Bronchial epithelial cell (primary cell): ENCODE measurements at regions not wholly inside any gene's neighbourhood (a gene's known extent, or its start where the extent isn't known, plus 50 kb on each side); places are given as distances from the start of the nearest gene placed in this dataset.

ENCODE experiments used
- DNase-seq: peaks from one replicate; pipeline ENCODE4 v3.0.0-alpha.2; 2010; ENCODE audit warnings: low read depth
- FAIRE-seq: peaks from 2 replicates; lab custom pipeline; 2011; peaks lifted over from hg19 to GRCh38; lab: Jason Lieb, UNC
- H3K27me3 ChIP-seq: 2 replicates; pipeline ENCODE4 v1.5.1; 2011; ENCODE audit warnings: low read length; ENCODE audit not compliant: control insufficient read depth, insufficient read depth
- H3K36me3 ChIP-seq: 2 replicates; pipeline ENCODE4 v1.5.1; 2011; ENCODE audit warnings: low read length; ENCODE audit not compliant: control insufficient read depth, insufficient read depth
- H3K4me3 ChIP-seq: 2 replicates; pipeline ENCODE4 v1.5.1; 2011; ENCODE audit warnings: mild to moderate bottlenecking, low read depth, low read length, control low read depth
- CTCF ChIP-seq: IDR thresholded peaks from 2 replicates; pipeline ENCODE4 v1.5.1; 2011; ENCODE audit warnings: mild to moderate bottlenecking, moderate library complexity, low read length, control low read depth, inconsistent platforms; ENCODE audit not compliant: insufficient read depth, severe bottlenecking

GRCh38 chr1:106571109-106571508, 485.4 kb upstream of the PRMT6 start:
- no peak for TF ChIP-seq CTCF
- H3K4me3 ChIP-seq, result no peak overlapping the region
- H3K36me3 ChIP-seq, result no peaks in the 10 kb centered on the region
- FAIRE-seq (no peak), DNase-seq (peak; percentile 24)
- no peaks in the 10 kb centered on the region for H3K27me3 ChIP-seq

GRCh38 chr1:106584107-106584506, 472.4 kb upstream of the PRMT6 start:
- no peak overlapping the region for H3K4me3 ChIP-seq
- DNase-seq (no peak), FAIRE-seq (no peak)
- H3K27me3 ChIP-seq, result no peaks in the 10 kb centered on the region
- TF ChIP-seq CTCF, result no peak
- H3K36me3 ChIP-seq, result no peaks in the 10 kb centered on the region

GRCh38 chr1:106584676-106585075, 471.8 kb upstream of the PRMT6 start:
- TF ChIP-seq CTCF, result no peak
- no peak for DNase-seq
- Histone ChIP-seq H3K27me3 (no peaks in the 10 kb centered on the region), H3K36me3 (no peaks in the 10 kb centered on the region), H3K4me3 (no peak overlapping the region)
- FAIRE-seq, result no peak

- Histone ChIP-seq H3K27me3 (no peaks in the 10 kb centered on the region), H3K36me3 (no peaks in the 10 kb centered on the region), H3K4me3 (no peak overlapping the region)
- no peak for FAIRE-seq
- TF ChIP-seq CTCF, result no peak
- DNase-seq, result no peak
Measured at GRCh38 chr1:106600626-106601025, 455.8 kb upstream of the PRMT6 start.

- DNase-seq (no peak), FAIRE-seq (no peak)
- Histone ChIP-seq H3K27me3 (no peaks in the 10 kb centered on the region), H3K4me3 (no peak overlapping the region), H3K36me3 (no peaks in the 10 kb centered on the region)
- TF ChIP-seq CTCF, result no peak
Measured at GRCh38 chr1:106603616-106604015, 452.9 kb upstream of the PRMT6 start.

DNA sequence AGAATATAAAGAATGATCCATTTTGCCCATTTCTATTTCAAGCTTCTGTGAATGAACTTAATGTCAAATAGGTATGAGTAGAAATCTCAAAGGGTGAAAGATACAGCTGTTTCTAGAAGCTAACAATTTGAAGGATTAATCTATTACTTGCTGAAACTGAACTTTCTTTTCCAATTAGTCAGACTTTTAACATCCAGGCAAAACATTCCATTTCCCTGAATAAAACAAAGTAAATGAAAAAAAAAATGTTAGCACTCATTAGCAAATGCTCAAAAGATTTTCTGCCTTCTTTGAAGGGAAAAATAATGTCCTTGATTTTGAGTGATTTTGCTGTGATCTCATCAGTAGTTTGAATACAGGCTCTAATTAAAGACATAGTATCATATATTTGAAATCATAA, 447.6 kb upstream of the PRMT6 start:
- peak; percentile 60 for DNase-seq
- no peaks in the 10 kb centered on the region for H3K27me3 ChIP-seq
- H3K4me3 ChIP-seq, result no peak overlapping the region
- no peak for FAIRE-seq
- no peaks in the 10 kb centered on the region for H3K36me3 ChIP-seq
- no peak for TF ChIP-seq CTCF
